Neural cell (in vitro differentiated cells): ENCODE measurements at regions not wholly inside any gene's neighbourhood (a gene's known extent, or its start where the extent isn't known, plus 50 kb on each side); places are given as distances from the start of the nearest gene placed in this dataset.

ENCODE experiments used
- H2AFZ ChIP-seq: fragments of 200-600, 300-800 bp; sonication (generic), shearing (Covaris generic); 2 replicates; pipeline ENCODE4 v1.6.0; 2014; ENCODE audit warnings: low read depth, mild to moderate bottlenecking, antibody characterized with exemption, low read length, moderate library complexity
- H3F3A ChIP-seq: fragments of 200-600 bp; shearing (Covaris generic); 2 replicates; pipeline ENCODE4 v1.6.1; 2016; ENCODE audit warnings: mild to moderate bottlenecking, moderate library complexity, mixed read lengths, antibody characterized with exemption, low read length; ENCODE audit not compliant: insufficient read depth, poor library complexity, severe bottlenecking
- H3K27ac ChIP-seq: fragments of 200-600, 300-800 bp; sonication (generic), shearing (Covaris generic); 2 replicates; pipeline ENCODE4 v1.5.1; 2014; ENCODE audit warnings: mild to moderate bottlenecking, low read length, moderate library complexity
- H3K27me3 ChIP-seq: fragments of 300-800, 200-600 bp; sonication (generic), shearing (Covaris generic); 2 replicates; pipeline ENCODE4 v1.6.0; 2014; ENCODE audit warnings: mild to moderate bottlenecking, low read depth, low read length, moderate library complexity; ENCODE audit not compliant: insufficient read depth
- H3K36me3 ChIP-seq: fragments of 300-800, 200-600 bp; sonication (generic), shearing (Covaris generic); 2 replicates; pipeline ENCODE4 v1.5.1; 2014; ENCODE audit warnings: mild to moderate bottlenecking, antibody characterized with exemption, low read length, moderate library complexity; ENCODE audit not compliant: insufficient read depth
- H3K4me2 ChIP-seq: fragments of 300-800, 200-600 bp; sonication (generic), shearing (Covaris generic); 2 replicates; pipeline ENCODE4 v1.6.0; 2014; ENCODE audit warnings: mild to moderate bottlenecking, low read length
- H3K4me3 ChIP-seq: fragments of 300-800, 200-600 bp; sonication (generic), shearing (Covaris generic); 2 replicates; pipeline ENCODE4 v1.5.1; 2014; ENCODE audit warnings: mild to moderate bottlenecking, low read length, moderate library complexity
- H3K79me2 ChIP-seq: fragments of 200-600 bp; shearing (Covaris generic); replicated peaks from 2 replicates; pipeline ENCODE4 v1.6.0; 2014; ENCODE audit warnings: mild to moderate bottlenecking, low read length, moderate library complexity; ENCODE audit not compliant: insufficient read depth
- H3K9ac ChIP-seq: fragments of 300-800, 200-600 bp; sonication (generic), shearing (Covaris generic); 2 replicates; pipeline ENCODE4 v1.6.1; 2016; ENCODE audit warnings: mild to moderate bottlenecking, low read length, mixed read lengths
- H3K9me2 ChIP-seq: fragments of 200-600 bp; shearing (Covaris generic); 2 replicates; pipeline ENCODE4 v1.6.1; 2016; ENCODE audit warnings: mild to moderate bottlenecking, low read length, mixed read lengths; ENCODE audit not compliant: insufficient read depth
- H3K9me3 ChIP-seq: fragments of 200-600, 300-800 bp; sonication (generic), shearing (Covaris generic); 2 replicates; pipeline ENCODE4 v1.6.1; 2016; ENCODE audit warnings: mild to moderate bottlenecking, mixed run types, low read length, moderate library complexity, mixed read lengths
- H4K20me1 ChIP-seq: fragments of 200-600 bp; shearing (Covaris generic); 2 replicates; pipeline ENCODE4 v1.6.1; 2016; ENCODE audit warnings: mild to moderate bottlenecking, mixed run types; ENCODE audit not compliant: insufficient read depth
- CTCF ChIP-seq: fragments of 450-650 bp; IDR thresholded peaks from 2 replicates; pipeline ENCODE4 v1.5.1; 2014; ENCODE audit warnings: antibody characterized with exemption, mild to moderate bottlenecking, moderate library complexity; ENCODE audit not compliant: poor library complexity, severe bottlenecking
- EP300 ChIP-seq: fragments of 450-650 bp; conservative IDR thresholded peaks from 2 replicates; pipeline ENCODE4 v1.6.1; 2014; ENCODE audit warnings: antibody characterized with exemption, mild to moderate bottlenecking, moderate library complexity; ENCODE audit not compliant: poor library complexity, severe bottlenecking
- MXI1 ChIP-seq: fragments of 450-650 bp; conservative IDR thresholded peaks from 2 replicates; pipeline ENCODE4 v1.6.1; 2014; ENCODE audit warnings: antibody characterized with exemption, mild to moderate bottlenecking; ENCODE audit not compliant: poor library complexity, severe bottlenecking
- POLR2AphosphoS5 ChIP-seq: IDR thresholded peaks from 2 replicates; pipeline ENCODE4 v1.6.1; 2012
- REST ChIP-seq: IDR thresholded peaks from 2 replicates; pipeline ENCODE4 v1.6.1; 2012; ENCODE audit warnings: borderline replicate concordance
- SMC3 ChIP-seq: fragments of 450-650 bp; conservative IDR thresholded peaks from 2 replicates; pipeline ENCODE4 v1.6.1; 2014; ENCODE audit warnings: antibody characterized with exemption, mild to moderate bottlenecking, moderate library complexity; ENCODE audit not compliant: poor library complexity
- TAF1 ChIP-seq: IDR thresholded peaks from 2 replicates; pipeline ENCODE4 v1.6.1; 2012; ENCODE audit warnings: low read depth

GRCh38 chr22:49524362-49524761 is 303.3 kb downstream of the BRD1 start:
- Histone ChIP-seq H3K27ac (no peak overlapping the region), H3K9ac (no peak overlapping the region), H3K36me3 (no peaks in the 10 kb centered on the region), H3K9me3 (no peaks in the 10 kb centered on the region), H4K20me1 (no peaks in the 10 kb centered on the region), H3K4me2 (no peak overlapping the region), H2AFZ (no peak overlapping the region), H3K9me2 (no peaks in the 10 kb centered on the region), H3K79me2 (no peaks in the 10 kb centered on the region), H3K27me3 (no peaks in the 10 kb centered on the region), H3K4me3 (no peak overlapping the region), H3F3A (no peaks in the 10 kb centered on the region)
- TF ChIP-seq EP300, result no peak
- TF ChIP-seq POLR2AphosphoS5, result no peak

GRCh38 chr22:49523374-49524008 is 304.2 kb downstream of the BRD1 start:
- no peak overlapping the region for H3K4me2 ChIP-seq
- H3K4me3 ChIP-seq, result no peak overlapping the region
- no peak overlapping the region for H2AFZ ChIP-seq
- no peaks in the 10 kb centered on the region for H4K20me1 ChIP-seq
- H3F3A ChIP-seq, result no peaks in the 10 kb centered on the region
- H3K27ac ChIP-seq, result no peak overlapping the region
- H3K27me3 ChIP-seq, result no peaks in the 10 kb centered on the region
- H3K9me2 ChIP-seq, result no peaks in the 10 kb centered on the region
- H3K36me3 ChIP-seq, result no peaks in the 10 kb centered on the region
- no peak overlapping the region for H3K9ac ChIP-seq
- no peaks in the 10 kb centered on the region for H3K9me3 ChIP-seq
- TF ChIP-seq TAF1, result no peak
- H3K79me2 ChIP-seq, result no peaks in the 10 kb centered on the region

- no peak overlapping the region for H3K9ac ChIP-seq
- no peaks in the 10 kb centered on the region for H4K20me1 ChIP-seq
- no peaks in the 10 kb centered on the region for H3F3A ChIP-seq
- no peaks in the 10 kb centered on the region for H3K79me2 ChIP-seq
- no peaks in the 10 kb centered on the region for H3K9me2 ChIP-seq
- H3K4me3 ChIP-seq, result no peak overlapping the region
- no peak overlapping the region for H3K27ac ChIP-seq
- no peaks in the 10 kb centered on the region for H3K9me3 ChIP-seq
- no peaks in the 10 kb centered on the region for H3K36me3 ChIP-seq
- H2AFZ ChIP-seq, result no peak overlapping the region
- H3K4me2 ChIP-seq, result no peak overlapping the region
- no peaks in the 10 kb centered on the region for H3K27me3 ChIP-seq
- TF ChIP-seq EP300 (no peak), MXI1 (no peak), REST (no peak), CTCF (no peak), SMC3 (no peak)
Measured at GRCh38 chr22:49522582-49523373, 304.9 kb downstream of the BRD1 start.
